HL-60 (cell line): ENCODE measurements at regions not wholly inside any gene's neighbourhood (a gene's known extent, or its start where the extent isn't known, plus 50 kb on each side); places are given as distances from the start of the nearest gene placed in this dataset.

Experiments used
- GABPA ChIP-seq: IDR thresholded peaks from 2 replicates; pipeline ENCODE4 v1.6.1; 2012; ENCODE audit warnings: low read depth
- POLR2AphosphoS5 ChIP-seq: IDR thresholded peaks from 2 replicates; pipeline ENCODE4 v1.6.1; 2012; ENCODE audit warnings: low read depth
- TF ChIP-seq, protein P1 (sequence below): IDR thresholded peaks from one replicate; pipeline ENCODE4 v1.5.1; 2011; ENCODE audit warnings: low read length, control low read depth, inconsistent platforms; ENCODE audit not compliant: insufficient read depth

DNA sequence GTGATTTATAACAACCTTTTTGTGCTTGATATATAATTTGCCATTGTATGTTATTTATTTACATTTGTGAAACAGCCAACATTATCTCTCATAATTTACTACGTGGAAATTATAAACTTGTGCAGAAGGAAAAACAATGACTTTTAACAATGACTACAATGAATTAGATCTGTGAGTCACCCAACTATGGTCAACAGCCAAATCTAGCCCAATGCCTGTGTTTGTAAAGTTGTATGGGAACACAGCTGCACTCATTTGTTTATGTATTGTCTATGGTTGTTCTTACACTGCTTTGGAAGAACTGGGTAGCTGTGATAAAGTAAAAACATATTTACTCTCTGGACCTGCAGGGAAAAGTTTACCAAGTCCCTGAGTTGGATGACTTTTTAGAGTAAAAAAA, 110.4 kb downstream of the OTOL1 start:
- TF ChIP-seq GABPA (no peak), POLR2AphosphoS5 (no peak)
- TF ChIP-seq, protein P1, sequence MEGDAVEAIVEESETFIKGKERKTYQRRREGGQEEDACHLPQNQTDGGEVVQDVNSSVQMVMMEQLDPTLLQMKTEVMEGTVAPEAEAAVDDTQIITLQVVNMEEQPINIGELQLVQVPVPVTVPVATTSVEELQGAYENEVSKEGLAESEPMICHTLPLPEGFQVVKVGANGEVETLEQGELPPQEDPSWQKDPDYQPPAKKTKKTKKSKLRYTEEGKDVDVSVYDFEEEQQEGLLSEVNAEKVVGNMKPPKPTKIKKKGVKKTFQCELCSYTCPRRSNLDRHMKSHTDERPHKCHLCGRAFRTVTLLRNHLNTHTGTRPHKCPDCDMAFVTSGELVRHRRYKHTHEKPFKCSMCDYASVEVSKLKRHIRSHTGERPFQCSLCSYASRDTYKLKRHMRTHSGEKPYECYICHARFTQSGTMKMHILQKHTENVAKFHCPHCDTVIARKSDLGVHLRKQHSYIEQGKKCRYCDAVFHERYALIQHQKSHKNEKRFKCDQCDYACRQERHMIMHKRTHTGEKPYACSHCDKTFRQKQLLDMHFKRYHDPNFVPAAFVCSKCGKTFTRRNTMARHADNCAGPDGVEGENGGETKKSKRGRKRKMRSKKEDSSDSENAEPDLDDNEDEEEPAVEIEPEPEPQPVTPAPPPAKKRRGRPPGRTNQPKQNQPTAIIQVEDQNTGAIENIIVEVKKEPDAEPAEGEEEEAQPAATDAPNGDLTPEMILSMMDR: no peak
